ENCODE measurements at regions not wholly inside any gene's neighbourhood (a gene's known extent, or its start where the extent isn't known, plus 50 kb on each side); places are given as distances from the start of the nearest gene placed in this dataset.
A peak's percentile ranks its signal among the peaks of the same experiment; 100 is the strongest.

DNA sequence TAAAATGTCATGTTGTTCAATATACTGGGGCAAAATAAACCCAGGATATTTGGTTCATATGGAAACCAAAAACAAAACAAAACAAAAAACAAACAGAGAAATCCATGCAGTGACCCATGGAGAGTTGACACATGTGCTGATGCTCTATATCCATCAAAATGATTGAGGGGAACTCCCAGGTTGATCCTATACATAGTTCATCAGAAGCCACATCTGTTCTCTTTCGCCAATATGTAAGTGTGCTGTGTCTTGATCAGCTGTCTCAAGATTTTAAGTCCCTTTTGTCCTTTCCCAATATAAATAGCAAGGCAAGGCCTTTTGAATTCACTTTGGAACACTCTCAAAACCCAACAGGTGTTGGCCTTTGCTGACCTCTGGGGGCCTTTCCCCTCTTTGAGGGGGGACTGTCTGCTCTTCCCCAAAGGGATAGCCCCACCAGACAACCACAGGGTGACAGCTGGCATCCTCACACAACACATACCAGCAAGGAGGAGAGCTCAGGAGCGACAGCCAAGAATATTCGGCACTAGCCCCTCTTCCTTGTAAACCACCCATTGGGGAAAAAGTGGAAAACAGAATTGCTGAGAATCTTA is 209.4 kb upstream of the CD96 start:
- Histone ChIP-seq H3K9me2 (ENCODE audit: insufficient read depth) (no peaks in the 10 kb centered on the region; the same call in 1 of the 2 replicates), H3K4me2 (ENCODE audit: low read length) (no peak overlapping the region), H3K4me1 (ENCODE audit: control insufficient read depth in 1 of 2, insufficient read depth in 2 of 2, low read length in 2 of 2) (peaks cover 0 to 16% of the 10 kb centered on the region in 2 experiments; a peak in 2 of 4 replicates), H3K27ac (ENCODE audit: low read depth, low read length) (no peak overlapping the region), H3K9me3 (ENCODE audit: control insufficient read depth in 1 of 2, insufficient read depth in 1 of 2, low read depth in 1 of 2, low read length in 2 of 2) (no peaks in the 10 kb centered on the region), H3K36me3 (ENCODE audit: control insufficient read depth in 1 of 2, insufficient read depth in 2 of 2, low read length in 2 of 2) (no peaks in the 10 kb centered on the region; a peak in 1 of 4 replicates), H2AFZ (ENCODE audit: low read depth, low read length, poor library complexity, severe bottlenecking) (no peak overlapping the region), H3K27me3 (ENCODE audit: insufficient read depth, low read length) (no peaks in the 10 kb centered on the region), H4K20me1 (ENCODE audit: insufficient read depth) (no peaks in the 10 kb centered on the region), H3K9ac (ENCODE audit: low read length) (no peak overlapping the region), H3K79me2 (ENCODE audit: insufficient read depth, low read length) (no peaks in the 10 kb centered on the region), H3K4me3 (replicated peaks in 1 of 2; ENCODE audit: low read depth in 1 of 2, low read length in 2 of 2) (no peak overlapping the region)
- no TSS peak for BruUV-seq (replicated peaks)
- intact Hi-C loops (cut with micrococcal nuclease): loop anchor here (10.0 kb wide), 1 partner anchor 258 kb away; the partner anchor contains the start of gene NECTIN3
- ChIA-PET POLR2A (no interaction called here), CTCF (no interaction called here), RAD21 (ENCODE audit: low non-redundant PET in 1 of 2, low total read pairs in 2 of 2, uncharacterized antibody in 2 of 2, unreplicated experiment in 2 of 2) (no interaction called here)
- ATAC-seq: no peak
- no peak for DNase-seq (ENCODE audit: low read depth, low spot score)
- TF ChIP-seq, protein P1, sequence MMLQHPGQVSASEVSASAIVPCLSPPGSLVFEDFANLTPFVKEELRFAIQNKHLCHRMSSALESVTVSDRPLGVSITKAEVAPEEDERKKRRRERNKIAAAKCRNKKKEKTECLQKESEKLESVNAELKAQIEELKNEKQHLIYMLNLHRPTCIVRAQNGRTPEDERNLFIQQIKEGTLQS (IDR thresholded peaks at IDR 0.05): no peak
- TF ChIP-seq CBX3 (IDR thresholded peaks at IDR 0.05; ENCODE audit: low read depth) (no peak), JUND (IDR thresholded peaks at IDR 0.05) (no peak), SRF (IDR thresholded peaks at IDR 0.05; ENCODE audit: low read depth) (no peak), YY1 (IDR thresholded peaks at IDR 0.05; ENCODE audit: extremely low read depth, insufficient replicate concordance, low read depth, low read length) (no peak)
- TF ChIP-seq, protein P2, sequence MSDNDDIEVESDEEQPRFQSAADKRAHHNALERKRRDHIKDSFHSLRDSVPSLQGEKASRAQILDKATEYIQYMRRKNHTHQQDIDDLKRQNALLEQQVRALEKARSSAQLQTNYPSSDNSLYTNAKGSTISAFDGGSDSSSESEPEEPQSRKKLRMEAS (IDR thresholded peaks at IDR 0.05): no peak

DNA sequence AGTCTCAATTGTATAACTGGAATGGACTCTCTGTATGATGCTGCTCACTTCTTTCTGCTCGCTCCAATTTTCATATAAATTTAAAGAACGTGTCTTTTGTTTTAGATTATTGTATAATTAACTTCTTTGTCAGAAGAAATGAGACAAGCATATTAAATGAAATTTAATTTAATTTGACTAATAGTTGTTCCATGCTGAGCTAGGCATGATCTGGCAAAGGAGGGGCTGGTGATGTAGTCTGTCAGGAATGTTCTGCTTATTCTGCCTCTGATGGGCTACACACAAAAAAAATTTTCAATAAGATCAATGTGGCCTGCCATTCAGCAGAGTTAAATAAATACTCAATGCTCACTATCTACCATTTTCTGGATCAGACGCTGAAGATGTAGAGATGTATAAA is 208.4 kb upstream of the CD96 start:
- TF ChIP-seq EGR1 (IDR thresholded peaks at IDR 0.05; ENCODE audit: low read depth): no peak
- peak; percentile 24; the same call in 1 of the 2 replicates for TF ChIP-seq FOSL1 (IDR thresholded peaks at IDR 0.05; ENCODE audit: low read depth)
- no peaks in the 10 kb centered on the region for H3K27me3 ChIP-seq (ENCODE audit: insufficient read depth, low read length)
- no peak for DNase-seq (ENCODE audit: low read depth, low spot score)
- ATAC-seq: no peak
- peak overlapping the region; percentile 18; the same call in 1 of the 2 replicates for H3K4me2 ChIP-seq (ENCODE audit: low read length)
- no peak overlapping the region for H3K9ac ChIP-seq (ENCODE audit: low read length)
- H3K4me1 ChIP-seq (ENCODE audit: control insufficient read depth in 1 of 2, insufficient read depth in 2 of 2, low read length in 2 of 2): peaks cover 0 to 24% of the 10 kb centered on the region in 2 experiments; a peak in 2 of 4 replicates
- no peak overlapping the region for H3K4me3 ChIP-seq (replicated peaks in 1 of 2; ENCODE audit: low read depth in 1 of 2, low read length in 2 of 2)
- peak overlapping the region; percentile 31 for H2AFZ ChIP-seq (ENCODE audit: low read depth, low read length, poor library complexity, severe bottlenecking)
- no peak overlapping the region for H3K27ac ChIP-seq (ENCODE audit: low read depth, low read length)
- RAD21 ChIA-PET (ENCODE audit: low non-redundant PET in 1 of 2, low total read pairs in 2 of 2, uncharacterized antibody in 2 of 2, unreplicated experiment in 2 of 2): no interaction called here
- H3K36me3 ChIP-seq (ENCODE audit: control insufficient read depth in 1 of 2, insufficient read depth in 2 of 2, low read length in 2 of 2): no peaks in the 10 kb centered on the region; a peak in 1 of 4 replicates
- no peaks in the 10 kb centered on the region for H3K9me3 ChIP-seq (ENCODE audit: control insufficient read depth in 1 of 2, insufficient read depth in 1 of 2, low read depth in 1 of 2, low read length in 2 of 2)
- H3K79me2 ChIP-seq (ENCODE audit: insufficient read depth, low read length): no peaks in the 10 kb centered on the region
- POLR2A ChIA-PET: no interaction called here
- no peaks in the 10 kb centered on the region; the same call in 1 of the 2 replicates for H3K9me2 ChIP-seq (ENCODE audit: insufficient read depth)
- CTCF ChIA-PET: no interaction called here
- H4K20me1 ChIP-seq (ENCODE audit: insufficient read depth): no peaks in the 10 kb centered on the region
- intact Hi-C loops (cut with micrococcal nuclease): loop anchor here (10.0 kb wide), 1 partner anchor 259 kb away; the partner anchor contains the start of gene NECTIN3
- BruUV-seq (replicated peaks): no TSS peak

Data from HCT116 (cell line).